Ascending aorta (tissue), 2 donors: ENCODE measurements at regions not wholly inside any gene's neighbourhood (a gene's known extent, or its start where the extent isn't known, plus 50 kb on each side); places are given as distances from the start of the nearest gene placed in this dataset.

Experiments
- DNase-seq, 2 donors: peaks; one replicate each; pipeline ENCODE4 v3.0.0-alpha.2; 2019; ENCODE audit warnings: low spot score in 2 of 2
- H3K27ac ChIP-seq, 2 donors: fragments of 200-600 bp; sonication (generic); one replicate each; pipeline ENCODE4 v1.5.1; 2016 to 2017; ENCODE audit warnings: mild to moderate bottlenecking in 1 of 2
- H3K27me3 ChIP-seq: fragments of 200-600 bp; sonication (generic); one replicate; pipeline ENCODE4 v1.5.1; 2017
- H3K36me3 ChIP-seq, 2 donors: fragments of 200-600 bp; sonication (generic); one replicate each; pipeline ENCODE4 v1.5.1; 2016
- H3K4me1 ChIP-seq, 2 donors: fragments of 200-600 bp; sonication (generic); one replicate each; pipeline ENCODE4 v1.5.1; 2016 to 2017; ENCODE audit warnings: mild to moderate bottlenecking in 1 of 2
- H3K4me3 ChIP-seq, 2 donors: fragments of 200-600 bp; sonication (generic); one replicate each; pipeline ENCODE4 v1.5.1; 2016 to 2017; ENCODE audit warnings: mild to moderate bottlenecking in 1 of 2
- H3K9me3 ChIP-seq, 2 donors: fragments of 200-600 bp; sonication (generic); one replicate each; pipeline ENCODE4 v1.5.1; 2016
- intact Hi-C: fragments of 100-400 bp; cut with DNase I; formaldehyde crosslinking; loops from one replicate; pipeline ENCODE4 v1.15.1; 2023
- TF ChIP-seq, protein P1 (sequence below), 3 experiments: fragments of 200-600 bp in 2 of 3; fragments of 450-650 bp in 1 of 3; sonication (generic) in 2 of 3; IDR thresholded peaks; one replicate each; pipeline ENCODE4 v1.5.1; 2016 to 2019; ENCODE audit warnings: antibody characterized with exemption in 3 of 3, mild to moderate bottlenecking in 1 of 3, moderate library complexity in 1 of 3

DNA sequence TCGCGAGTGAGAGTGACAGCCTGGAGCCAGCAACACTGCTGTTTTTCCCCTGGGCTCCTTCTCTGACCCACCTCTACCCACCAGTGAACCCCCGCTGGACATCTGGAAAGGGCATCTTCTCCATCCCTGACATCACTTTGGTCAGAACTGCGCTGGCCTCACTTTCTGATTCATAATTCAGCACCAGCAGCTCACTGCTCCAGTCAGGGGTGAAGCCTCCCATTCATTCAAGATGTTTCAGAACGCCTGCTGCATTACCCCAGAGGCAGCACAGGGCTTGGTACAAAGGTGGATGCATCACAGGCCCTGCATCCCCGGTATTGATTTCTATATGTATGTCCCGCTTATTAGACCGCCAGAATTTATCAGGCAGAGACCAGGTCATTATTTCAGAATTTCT is 182.8 kb upstream of the TSHZ3 start:
- no peaks in the 10 kb centered on the region for H3K27me3 ChIP-seq
- no peak overlapping the region for H3K4me3 ChIP-seq
- no peaks in the 10 kb centered on the region for H3K9me3 ChIP-seq
- TF ChIP-seq, protein P1, sequence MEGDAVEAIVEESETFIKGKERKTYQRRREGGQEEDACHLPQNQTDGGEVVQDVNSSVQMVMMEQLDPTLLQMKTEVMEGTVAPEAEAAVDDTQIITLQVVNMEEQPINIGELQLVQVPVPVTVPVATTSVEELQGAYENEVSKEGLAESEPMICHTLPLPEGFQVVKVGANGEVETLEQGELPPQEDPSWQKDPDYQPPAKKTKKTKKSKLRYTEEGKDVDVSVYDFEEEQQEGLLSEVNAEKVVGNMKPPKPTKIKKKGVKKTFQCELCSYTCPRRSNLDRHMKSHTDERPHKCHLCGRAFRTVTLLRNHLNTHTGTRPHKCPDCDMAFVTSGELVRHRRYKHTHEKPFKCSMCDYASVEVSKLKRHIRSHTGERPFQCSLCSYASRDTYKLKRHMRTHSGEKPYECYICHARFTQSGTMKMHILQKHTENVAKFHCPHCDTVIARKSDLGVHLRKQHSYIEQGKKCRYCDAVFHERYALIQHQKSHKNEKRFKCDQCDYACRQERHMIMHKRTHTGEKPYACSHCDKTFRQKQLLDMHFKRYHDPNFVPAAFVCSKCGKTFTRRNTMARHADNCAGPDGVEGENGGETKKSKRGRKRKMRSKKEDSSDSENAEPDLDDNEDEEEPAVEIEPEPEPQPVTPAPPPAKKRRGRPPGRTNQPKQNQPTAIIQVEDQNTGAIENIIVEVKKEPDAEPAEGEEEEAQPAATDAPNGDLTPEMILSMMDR (IDR thresholded peaks at IDR 0.05), result no peak
- H3K36me3 ChIP-seq, result no peaks in the 10 kb centered on the region
- intact Hi-C loops, result no loop called here
- H3K4me1 ChIP-seq, result no peaks in the 10 kb centered on the region
- H3K27ac ChIP-seq, result no peak overlapping the region
- DNase-seq, result no peak

DNA sequence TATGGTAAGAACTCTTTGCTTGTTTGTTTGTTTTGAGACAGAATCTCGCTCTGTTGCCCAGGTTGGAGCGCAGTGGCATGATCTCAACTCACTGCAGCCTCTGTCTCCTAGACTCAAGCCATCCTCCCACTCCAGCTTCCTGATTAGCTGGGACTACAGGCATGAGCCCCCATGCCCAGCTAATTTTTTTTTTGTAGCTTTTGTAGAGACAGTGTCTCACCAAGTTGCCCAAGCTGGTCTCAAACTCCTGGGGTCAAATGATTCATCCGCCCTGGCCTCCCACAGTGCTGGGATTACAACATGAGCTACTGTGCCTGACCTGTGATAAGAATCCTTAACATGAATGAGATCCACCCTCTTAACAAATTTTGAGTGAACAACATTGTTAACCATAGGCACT is 183.9 kb upstream of the TSHZ3 start:
- no peaks in the 10 kb centered on the region for H3K36me3 ChIP-seq
- no peaks in the 10 kb centered on the region for H3K4me1 ChIP-seq
- H3K9me3 ChIP-seq, result no peaks in the 10 kb centered on the region
- no peak for DNase-seq
- TF ChIP-seq, protein P1 (IDR thresholded peaks at IDR 0.05), result no peak
- intact Hi-C loops, result no loop called here
- H3K27me3 ChIP-seq, result no peaks in the 10 kb centered on the region
- no peak overlapping the region for H3K4me3 ChIP-seq
- H3K27ac ChIP-seq, result no peak overlapping the region

DNA sequence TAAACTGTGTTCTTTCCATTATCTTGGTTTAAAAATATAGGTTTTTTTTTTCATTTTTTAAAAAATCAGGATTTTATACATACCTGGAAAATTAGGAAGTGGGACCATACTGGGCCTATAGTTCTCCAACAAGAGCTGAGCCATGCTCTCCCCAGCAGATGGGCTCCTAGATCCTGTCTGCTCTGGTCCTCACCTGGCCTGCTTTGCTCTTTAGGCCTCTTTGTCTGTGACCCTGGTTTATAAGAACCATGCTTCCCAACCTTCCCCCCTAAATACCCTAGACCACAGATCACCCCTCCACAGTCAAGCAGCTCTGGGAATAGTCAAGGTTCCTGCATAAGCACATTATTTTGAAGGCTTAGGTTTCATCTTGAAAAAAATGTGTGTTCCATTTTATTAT is 185.0 kb upstream of the TSHZ3 start:
- Histone ChIP-seq H3K27me3 (no peaks in the 10 kb centered on the region), H3K4me1 (no peaks in the 10 kb centered on the region), H3K4me3 (no peak overlapping the region), H3K36me3 (no peaks in the 10 kb centered on the region), H3K27ac (no peak overlapping the region), H3K9me3 (no peaks in the 10 kb centered on the region)
- DNase-seq, result no peak
- intact Hi-C loops, result no loop called here
- TF ChIP-seq, protein P1 (IDR thresholded peaks at IDR 0.05), result no peak

DNA sequence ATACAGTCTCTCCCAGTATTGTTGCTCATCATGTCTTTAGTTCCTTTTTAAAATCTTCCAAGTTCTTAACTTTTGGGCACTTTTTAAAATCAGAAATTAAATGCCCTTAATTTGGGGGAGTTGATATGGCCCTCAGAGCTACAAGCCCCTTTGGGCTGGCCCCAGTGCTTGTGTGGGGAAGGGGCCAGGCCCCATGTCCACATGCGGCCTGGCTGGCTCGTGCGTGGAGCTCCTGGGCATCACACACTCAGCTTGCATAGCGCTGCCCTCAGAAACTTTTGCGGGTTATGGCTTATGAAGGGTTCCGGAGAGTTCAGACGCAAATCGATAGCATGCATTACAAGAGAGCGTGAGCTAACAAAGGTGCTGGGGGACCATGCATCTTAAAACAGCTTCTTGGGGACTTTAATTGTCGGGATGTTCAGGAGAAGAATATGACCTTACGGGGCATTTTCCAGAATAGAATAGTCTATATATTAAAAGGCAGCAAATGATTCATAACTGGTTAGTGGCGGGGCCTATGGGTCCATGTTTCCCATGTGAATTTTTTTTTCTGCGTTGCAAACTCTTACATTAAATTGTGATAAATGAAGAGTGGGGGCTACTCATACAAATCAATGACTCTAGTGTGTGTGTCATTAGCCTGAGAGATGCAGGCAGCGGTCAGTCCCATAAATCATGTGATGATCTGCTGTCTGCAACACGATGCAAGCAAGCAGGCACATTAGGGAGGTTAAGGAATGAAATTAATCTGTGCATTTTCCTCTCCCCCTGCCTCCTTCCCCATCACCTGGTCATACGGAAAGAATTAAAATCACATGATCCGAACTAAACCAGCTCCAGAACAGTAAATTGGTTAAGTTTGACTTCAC is 185.8 kb upstream of the TSHZ3 start:
- Histone ChIP-seq H3K9me3 (no peaks in the 10 kb centered on the region), H3K4me1 (no peaks in the 10 kb centered on the region), H3K36me3 (no peaks in the 10 kb centered on the region), H3K27ac (no peak overlapping the region), H3K27me3 (no peaks in the 10 kb centered on the region), H3K4me3 (no peak overlapping the region)
- no peak for DNase-seq
- intact Hi-C loops, result no loop called here
- TF ChIP-seq, protein P1 (IDR thresholded peaks at IDR 0.05), result no peak

DNA sequence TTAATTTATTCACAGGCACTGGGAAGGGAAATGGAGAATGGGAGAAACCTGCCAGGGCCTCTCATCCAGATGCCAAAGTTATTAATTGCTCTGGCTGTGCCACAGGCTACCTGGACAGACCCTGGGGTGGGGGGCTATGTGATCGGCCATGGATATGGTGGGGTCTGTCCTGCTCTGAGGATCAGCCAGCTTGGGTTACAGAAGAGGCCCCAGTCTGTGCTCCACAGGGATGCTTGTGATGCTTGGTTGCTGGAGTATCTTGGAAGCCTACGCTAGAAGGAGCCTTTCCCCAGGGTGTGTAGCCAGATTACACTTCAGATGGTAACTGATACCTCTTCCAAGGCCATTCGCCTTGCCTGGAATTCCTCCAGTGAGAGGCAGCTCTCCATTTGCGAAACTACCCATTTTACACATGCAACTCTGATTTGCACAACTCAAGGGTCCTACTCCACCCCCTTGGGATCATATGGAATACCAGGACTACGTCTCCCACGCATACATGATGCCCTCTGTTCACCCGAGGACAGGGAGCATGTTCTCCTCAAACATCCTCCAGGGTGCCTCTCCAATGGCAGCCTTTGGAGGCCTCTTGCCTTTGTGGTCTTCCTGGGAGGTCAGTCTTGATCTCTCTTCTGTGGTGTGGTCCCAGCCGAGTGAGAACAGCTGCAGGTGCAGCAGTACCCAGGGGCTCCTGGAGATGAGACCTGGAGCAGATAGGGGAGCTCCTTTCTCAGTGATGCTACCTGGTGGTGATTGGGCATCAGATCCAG is 186.6 kb upstream of the TSHZ3 start:
- intact Hi-C loops, result no loop called here
- H3K4me3 ChIP-seq, result no peak overlapping the region
- H3K4me1 ChIP-seq, result no peaks in the 10 kb centered on the region

More for the DNA sequence above, 186.6 kb upstream of the TSHZ3 start:
- Histone ChIP-seq H3K27ac (no peak overlapping the region), H3K27me3 (no peaks in the 10 kb centered on the region), H3K9me3 (no peaks in the 10 kb centered on the region), H3K36me3 (no peaks in the 10 kb centered on the region)
- DNase-seq, result no peak
- TF ChIP-seq, protein P1 (IDR thresholded peaks at IDR 0.05), result no peak
